ENCODE measurements at regions not wholly inside any gene's neighbourhood (a gene's known extent, or its start where the extent isn't known, plus 50 kb on each side); places are given as distances from the start of the nearest gene placed in this dataset.
A peak's percentile ranks its signal among the peaks of the same experiment; 100 is the strongest.

DNA sequence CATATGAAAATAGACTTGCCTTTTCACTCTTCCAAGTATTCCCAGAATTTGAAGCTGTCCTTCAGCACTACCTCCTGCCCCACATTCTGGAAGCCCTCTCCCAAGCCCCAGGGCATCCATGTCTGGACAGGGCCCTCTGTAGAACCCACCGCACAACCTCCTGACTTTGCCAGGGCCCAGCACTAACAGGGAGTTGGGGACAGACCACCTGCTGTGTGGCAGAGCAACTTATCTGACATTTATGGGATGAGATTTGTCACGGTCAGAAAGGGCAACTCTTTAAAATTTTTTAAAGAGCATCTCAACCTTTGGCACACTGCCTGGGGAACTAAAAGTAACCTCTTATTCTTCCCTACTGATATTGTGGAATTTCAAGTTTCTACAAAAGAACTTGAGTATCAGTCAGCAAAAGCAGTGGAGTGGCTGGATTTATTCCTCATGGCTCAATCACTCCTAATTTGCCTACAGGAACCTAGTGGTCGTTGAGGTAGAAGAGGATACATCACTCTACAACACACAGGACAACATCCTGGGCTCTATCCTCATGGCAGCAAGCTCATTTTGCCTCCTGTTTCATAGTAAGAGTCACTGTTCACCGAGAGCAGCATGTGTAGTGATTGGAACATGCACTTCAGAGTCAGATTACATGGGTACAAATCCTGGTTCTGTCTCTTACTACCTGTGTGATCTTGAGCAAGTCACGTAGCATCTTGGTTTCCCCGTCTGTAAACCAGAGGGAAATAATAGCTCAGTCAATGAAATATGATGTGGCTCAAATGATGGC, 285.3 kb downstream of the ENC1 start:
- no peak for DNase-seq (ENCODE audit: low read depth, low spot score)

DNA sequence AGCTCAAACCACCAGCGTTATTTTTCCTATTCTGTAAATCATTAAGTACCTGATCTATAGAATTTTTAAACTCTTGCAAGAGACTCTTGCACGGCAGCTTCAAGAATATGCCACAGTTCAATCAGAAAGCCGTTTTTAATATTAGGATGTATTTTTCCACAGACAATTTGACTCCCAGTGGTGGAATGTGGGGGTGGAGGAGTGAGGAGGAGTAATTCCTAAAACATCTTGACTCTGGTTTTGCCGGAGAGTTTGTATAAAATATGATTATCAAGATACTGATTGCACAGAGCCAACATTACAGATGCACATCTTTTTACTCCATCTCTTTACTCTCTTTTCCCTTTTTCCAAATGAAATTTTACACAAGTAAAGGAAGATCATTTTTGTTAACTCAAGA, 288.3 kb downstream of the ENC1 start:
- no peak for DNase-seq (ENCODE audit: low read depth, low spot score)

DNA sequence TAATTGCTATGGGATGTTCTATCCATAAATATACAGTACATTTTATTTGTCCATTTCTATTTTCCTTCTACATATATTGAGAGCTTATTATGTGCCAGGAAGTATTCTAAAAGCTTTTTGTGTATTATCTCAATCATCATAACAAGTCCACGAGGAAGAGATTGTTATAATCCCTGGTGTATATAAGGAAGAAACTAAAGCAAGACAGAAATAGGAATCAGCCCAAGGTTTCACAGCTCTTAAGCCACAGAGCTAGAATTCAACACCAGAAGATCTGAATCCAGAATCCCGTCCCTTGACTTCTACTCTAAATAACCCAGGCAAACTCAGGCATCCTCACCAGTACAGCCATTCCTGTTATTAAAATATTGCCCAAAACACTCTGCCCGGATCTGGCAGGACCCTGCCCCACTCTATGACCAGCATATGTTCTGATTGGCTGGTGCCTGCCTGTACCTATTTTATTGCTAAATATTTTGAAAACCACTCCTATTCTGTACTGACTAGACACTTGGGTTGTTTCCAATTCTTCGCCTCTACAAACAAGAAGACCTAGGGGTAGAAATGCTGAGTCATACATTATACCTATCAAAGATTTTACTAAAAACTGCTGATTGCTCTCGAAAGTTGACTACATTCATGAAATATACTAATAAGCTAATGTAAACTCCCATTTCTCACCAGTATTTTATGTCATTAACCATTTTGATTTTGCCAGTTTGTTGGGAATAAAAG, 297.4 kb downstream of the ENC1 start:
- no peak for DNase-seq (ENCODE audit: low read depth, low spot score)

DNA sequence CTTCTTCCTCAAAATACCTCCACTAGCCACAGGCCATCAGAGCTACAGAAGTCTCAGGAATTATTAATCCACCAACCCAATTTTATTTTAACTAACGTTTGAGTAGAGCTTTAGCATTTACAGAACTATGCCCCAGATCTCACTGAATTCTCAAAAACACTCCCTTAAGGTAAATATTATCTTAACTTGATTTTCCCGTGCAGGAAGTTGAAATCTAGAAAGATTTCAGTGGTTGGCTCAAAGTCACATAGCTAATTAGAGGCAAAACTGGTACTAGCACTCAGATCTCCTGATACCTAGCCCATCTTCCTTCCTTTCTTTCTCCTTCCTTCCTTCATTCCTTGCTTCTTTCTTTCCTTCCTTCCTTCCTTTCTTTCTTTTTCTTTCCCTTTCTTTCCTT, 298.3 kb downstream of the ENC1 start:
- no peak for DNase-seq (ENCODE audit: low read depth, low spot score)

DNA sequence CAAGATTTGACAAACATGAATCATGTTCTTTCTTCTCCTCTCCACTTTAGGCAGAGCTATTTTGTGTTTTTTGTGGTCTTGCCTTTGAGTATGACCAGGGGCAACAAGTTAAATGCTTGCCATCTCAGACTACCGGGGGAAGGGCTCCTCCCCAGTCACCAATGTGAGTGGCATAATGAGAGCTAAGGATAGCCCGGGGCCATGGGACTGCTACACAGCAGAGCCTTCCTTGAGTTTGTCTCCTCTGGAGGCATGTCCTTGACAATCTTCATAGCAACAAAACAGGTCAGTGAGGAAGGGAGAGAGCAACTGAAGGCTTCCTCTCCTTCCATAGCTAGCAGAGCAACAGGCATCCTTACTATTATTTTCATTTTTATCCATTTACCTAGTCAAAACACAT, 299.3 kb downstream of the ENC1 start:
- DNase-seq (ENCODE audit: low read depth, low spot score), result no peak

DNA sequence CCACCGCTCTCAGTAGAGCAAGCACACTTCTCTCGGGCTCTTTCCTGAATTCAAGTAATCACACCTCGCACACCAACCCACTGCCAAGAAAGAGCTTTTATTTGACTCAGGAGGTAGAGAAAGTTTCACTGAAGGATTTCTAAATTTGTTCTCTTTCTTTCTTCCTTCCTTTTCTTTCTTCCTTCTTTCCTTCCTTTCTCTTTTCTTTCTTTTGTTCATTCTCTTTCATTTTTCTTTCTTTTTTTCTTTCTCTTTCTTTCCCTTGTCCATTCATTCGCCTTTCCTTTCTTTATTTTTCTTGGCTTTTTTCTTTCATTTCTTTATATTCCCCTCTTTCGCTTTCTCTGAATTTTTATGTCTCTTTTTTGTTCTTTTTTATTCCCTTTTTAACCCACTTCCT, 300.1 kb downstream of the ENC1 start:
- no peak for DNase-seq (ENCODE audit: low read depth, low spot score)

DNA sequence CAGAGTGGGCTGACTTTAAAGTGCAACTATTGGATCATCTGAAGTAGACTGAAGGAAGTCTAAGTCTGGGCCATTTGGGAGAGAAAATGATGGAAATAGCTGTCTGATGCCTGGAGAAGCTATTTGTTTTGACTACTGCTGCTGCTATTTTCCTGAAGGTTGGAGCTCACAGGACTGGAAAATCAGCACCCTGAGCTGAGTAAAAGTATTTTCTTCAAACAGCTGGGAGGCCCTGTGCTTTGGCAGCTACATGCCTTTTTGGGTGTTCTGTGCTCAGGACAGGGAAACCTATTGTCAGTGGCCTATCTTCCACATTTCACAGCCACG, 302.6 kb downstream of the ENC1 start:
- no peak for DNase-seq (ENCODE audit: low read depth, low spot score)

DNA sequence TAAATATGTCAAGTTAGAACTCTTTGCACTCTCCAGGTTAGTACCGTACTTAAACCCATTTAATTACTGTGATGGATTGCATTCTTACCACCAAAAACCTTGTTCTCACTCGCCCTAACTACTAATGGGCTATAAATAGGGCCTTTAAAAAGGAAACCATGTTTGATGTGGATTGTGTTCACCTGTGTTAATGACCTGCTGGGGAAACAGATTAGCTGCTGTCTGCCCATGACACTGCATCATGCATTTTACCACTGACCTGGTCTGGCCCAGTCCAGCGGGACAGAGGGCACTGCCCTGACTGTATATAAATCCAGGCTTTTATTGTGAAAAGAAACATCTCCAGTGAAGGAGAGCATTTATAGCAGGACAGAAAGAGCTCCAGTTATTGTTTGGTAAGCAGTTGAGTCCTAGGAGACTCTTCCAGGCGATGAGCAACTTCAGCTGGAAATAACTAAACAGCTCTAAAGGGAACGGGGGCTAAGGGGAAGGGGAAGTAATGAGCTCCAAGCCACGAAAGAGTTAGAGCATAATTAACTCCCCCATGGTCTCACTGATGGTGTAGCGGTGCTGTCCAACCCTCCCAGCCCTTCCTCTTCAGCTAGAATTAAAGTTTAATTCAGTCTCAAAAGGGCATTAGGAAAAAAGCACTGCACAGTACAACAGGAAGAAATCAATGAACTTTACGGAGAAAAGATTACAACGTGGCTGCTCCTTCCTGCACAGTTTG, 303.1 kb downstream of the ENC1 start:
- no peak for DNase-seq (ENCODE audit: low read depth, low spot score)

DNA sequence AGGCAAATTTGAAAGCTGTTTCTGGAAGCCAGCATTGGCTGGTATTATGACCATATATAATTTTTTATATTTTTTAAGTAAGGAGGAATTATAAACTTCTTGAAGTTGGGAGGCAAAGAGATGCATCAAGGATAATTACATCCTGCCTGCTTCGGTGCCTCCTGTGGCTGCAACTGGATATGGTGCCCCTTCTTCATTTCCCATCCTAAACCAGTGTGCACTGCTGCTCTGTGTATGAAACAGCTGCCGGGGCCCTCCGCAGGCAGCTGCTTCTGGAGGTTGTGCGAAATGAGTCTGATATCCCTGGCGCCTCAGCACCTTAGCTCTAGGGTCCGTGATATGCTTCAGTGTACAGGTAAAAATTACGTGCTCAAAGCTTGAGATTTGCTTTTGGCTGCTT, 304.2 kb downstream of the ENC1 start:
- DNase-seq (ENCODE audit: low read depth, low spot score), result no peak

DNA sequence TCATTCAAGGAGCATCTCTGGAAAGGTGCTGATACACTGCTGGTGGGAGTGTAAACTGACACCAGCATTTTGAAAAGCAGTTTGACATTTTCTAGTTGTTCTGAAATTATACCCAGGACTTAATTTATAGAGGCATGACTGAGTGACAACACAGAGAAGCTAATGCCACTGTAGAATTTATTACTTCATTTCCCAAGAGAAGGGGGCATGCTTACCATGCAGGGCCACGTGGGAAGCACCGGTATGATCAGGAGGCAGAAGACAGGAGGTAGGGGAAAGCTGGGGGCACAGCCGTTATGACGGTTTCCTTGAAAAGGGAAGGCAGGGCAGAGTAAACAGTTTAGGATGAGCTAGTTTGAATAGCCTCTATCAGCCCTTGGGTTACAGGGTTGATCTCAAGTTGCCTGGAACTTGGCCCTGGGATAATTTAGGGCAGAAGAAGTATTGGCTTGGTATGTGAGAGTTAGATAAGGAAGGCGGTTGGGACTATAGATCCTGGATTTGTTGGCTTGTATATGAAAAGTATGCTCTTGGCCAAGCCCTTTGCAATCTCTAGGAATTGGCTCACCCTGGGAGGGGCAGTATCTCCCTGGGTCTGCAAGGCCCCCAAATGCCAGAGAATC, 305.7 kb downstream of the ENC1 start:
- DNase-seq (ENCODE audit: low read depth, low spot score), result no peak

DNA sequence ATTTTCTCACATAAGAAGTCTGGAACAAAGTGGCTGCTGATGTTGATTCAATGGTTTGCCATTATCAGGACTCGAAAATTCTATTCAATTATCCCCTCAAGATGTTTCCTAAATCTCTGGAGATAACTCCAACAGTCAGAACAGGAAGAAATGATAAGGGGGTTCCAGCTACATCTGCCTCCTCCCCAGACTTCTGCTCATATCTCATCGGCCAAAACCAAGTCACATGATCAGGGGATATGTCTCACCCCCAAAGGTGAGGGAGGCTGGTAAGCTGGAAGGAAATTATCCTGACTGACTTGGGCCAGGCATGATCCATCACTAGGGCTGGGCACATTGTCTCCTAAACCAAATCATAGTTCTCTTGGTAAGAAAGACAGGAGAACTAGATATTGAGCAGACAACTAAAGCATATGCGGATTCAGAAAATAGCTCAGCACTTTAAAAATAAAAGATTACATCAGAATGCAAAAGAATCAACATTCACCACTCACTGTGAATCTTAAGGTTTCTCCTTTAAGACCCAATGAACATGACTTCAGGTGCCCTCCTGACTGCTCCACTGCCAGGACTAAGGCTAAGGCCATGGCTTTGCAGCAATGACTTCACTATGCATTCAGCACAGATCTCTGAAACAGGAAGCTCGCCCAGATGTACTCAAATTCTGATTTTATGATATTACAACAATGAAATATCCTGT, 306.3 kb downstream of the ENC1 start:
- DNase-seq (ENCODE audit: low read depth, low spot score), result no peak

DNA sequence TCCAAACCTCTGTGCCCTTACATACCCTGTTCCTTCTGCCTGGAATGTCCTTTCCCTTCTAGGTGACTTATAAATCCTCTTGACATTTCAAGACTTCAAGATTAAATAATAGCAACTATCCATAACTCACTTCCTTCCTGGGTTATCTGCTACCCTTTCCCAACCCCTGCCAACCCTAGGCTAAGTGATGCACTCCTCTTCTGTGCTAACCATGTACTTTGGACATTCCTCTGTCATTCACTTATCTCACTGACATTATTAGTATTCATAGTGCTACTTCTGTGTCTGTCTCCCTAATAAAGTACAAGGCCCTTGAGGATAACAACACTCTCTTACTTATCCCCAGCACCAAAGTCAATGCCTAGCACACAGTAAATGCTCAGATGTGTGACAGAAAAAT, 307.1 kb downstream of the ENC1 start:
- no peak for DNase-seq (ENCODE audit: low read depth, low spot score)

DNA sequence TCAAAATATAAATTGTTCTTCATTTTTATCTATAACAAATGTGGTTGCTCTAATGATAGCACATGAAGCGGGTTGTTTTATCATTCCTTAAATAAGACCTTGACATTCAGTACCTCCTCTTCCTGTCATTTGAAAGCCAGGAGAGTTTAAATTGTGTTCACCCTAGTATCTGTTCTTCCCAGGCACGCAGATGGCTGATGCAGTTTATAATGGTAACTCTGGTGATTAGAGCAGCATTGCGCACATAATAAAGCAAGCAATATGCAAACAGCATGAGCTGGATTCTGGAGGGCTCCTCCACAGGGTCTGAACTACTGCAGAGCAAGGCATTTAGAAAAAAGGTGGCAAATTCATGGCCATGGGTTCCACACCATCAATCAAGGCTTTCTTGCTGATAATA, 307.8 kb downstream of the ENC1 start:
- DNase-seq (ENCODE audit: low read depth, low spot score), result no peak

DNA sequence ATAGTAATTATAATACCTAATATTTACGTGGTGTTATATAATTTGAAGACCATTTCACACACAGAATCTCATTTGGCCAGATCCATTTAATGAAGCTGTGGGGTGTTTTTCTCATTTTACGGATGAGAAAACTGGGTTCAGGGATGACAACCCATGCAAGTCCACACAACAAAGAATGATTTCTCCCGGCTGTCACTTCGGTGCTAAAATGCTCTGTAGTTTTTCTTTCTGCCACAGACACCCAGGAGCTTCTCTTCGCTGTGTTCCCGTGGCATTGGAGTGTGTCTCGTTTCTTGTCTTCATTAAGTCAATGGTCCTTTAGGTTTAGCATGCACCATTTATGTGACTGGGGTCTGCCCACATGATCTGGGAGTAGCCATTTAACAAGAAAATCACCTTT, 308.5 kb downstream of the ENC1 start:
- no peak for DNase-seq (ENCODE audit: low read depth, low spot score)

DNA sequence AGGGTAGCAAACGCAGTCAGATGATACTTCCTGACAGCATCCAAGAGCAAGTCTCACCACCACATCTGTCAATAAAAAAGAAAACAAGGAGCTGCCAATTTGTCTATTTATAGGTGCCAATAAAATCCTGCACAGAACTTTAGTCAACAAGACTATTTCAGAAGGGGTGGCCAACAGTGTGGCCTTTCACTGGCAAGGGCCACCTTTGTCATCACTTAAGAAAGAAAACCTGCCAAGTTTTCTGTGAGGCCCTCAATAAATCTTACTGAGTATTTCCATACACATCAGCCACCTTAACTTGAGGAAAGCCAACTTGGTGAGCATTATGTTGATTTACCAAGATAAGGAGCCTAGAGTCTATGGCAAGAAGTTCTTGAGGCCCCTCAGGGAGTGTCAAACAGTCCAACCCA, 312.3 kb downstream of the ENC1 start:
- no peak for DNase-seq (ENCODE audit: low read depth, low spot score)

DNA sequence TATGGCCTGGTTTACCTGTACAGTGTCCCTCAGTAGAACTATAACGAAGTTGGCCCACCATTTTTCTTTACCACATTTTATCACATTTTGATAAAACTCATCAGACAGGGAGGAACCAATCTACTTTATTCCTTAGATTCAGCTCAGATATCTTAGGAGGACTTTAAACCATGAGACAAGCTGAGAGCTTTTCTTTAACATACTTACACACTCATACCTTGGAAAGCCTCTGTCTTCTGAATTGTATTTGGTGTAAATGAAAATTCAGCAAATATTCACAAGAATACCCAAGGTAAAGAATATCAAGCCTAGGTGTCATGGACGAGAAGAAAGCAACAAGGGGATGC, 313.2 kb downstream of the ENC1 start:
- no peak for DNase-seq (ENCODE audit: low read depth, low spot score)

DNA sequence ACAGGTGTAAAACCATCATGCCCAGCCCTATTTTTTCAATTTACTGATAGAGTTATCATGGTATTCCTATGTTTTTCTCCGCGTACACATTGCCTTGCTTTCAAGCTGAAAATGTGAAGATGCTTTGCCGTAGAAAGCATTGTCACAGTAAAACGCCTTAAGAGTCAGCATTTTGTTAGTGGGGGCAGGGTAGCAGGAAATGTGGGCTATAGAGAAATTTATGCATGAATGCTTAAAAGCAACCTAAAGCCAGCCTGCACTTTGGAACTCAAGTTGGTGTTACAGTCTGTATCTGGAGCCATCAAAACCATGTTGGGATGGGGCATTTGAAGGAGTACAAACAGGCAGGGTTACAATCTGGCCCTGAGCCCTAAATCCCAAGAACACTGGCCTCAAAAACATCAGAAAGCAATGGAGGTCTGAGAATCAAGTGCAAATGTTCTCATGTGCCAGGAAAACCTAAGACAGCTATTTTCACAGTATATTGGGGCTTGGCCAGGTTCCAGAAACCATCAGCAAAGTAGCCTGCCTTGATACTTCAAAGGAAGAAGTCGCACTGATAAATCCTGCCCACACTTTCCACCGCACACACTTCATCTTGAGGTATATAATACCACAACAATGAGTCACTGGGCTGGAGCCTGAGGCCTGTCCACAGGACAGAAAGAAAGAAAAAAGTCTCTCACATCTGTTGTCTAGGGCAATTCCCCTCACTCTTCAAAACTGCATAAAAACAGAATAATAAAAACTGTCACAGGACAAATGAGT, 313.8 kb downstream of the ENC1 start:
- peak; percentile 88 for DNase-seq (ENCODE audit: low read depth, low spot score)

DNA sequence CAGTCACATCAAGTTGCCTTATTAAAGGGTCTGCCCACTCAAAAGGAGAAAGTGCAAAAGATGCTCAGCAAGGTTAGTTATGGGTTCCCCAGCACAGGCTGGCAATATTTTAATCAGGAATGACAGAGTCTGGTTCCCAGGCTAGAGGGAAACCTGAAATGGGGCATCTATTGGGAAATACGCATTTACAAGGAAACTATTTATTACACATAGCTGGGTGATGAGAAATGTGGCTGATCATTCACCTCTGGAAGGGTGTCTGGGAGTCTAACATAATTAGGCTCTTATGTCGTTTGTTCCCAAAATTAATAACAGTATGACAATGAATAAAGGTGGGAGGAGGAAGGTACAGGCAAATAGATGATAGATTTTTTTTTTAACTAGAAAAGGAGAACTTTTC, 314.7 kb downstream of the ENC1 start:
- no peak for DNase-seq (ENCODE audit: low read depth, low spot score)

DNA sequence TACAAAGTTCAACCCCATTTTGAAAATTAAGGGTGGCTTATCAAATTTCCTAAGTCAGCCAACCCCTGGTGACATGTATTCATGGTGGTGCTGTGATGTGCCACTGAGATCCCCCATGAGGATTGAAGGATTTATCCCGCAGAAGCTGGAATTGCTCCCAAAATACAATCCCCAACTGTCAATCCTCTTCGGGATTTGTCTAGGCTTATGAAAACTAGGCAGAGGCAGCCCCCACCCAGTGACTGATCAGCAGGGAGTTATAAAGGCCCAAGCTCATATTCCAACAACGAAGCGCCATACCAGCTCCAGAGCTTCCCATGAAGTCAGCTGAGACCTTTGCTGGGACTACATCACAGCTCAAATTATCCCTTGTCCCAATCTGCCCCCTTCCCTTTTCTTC, 316.0 kb downstream of the ENC1 start:
- DNase-seq (ENCODE audit: low read depth, low spot score), result no peak

DNA sequence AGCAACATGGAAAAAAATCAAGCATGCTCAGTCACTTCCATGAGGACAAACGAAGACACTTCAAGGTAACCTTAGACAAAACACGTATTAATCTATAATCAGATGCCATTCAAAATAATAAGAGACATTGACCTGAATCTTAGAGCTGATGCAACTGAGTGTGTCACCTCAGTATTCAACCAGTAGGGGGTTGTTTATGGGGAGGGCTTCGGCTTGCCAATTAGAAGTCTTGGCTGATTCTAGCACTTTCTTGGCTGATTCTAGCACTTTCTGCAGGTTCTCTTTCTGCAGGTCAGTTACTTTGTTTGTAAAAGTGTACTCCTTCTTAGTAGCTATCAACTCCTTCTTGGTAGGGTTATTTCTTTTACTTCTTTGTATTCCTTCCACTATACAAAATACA, 317.6 kb downstream of the ENC1 start:
- DNase-seq (ENCODE audit: low read depth, low spot score), result no peak

DNA sequence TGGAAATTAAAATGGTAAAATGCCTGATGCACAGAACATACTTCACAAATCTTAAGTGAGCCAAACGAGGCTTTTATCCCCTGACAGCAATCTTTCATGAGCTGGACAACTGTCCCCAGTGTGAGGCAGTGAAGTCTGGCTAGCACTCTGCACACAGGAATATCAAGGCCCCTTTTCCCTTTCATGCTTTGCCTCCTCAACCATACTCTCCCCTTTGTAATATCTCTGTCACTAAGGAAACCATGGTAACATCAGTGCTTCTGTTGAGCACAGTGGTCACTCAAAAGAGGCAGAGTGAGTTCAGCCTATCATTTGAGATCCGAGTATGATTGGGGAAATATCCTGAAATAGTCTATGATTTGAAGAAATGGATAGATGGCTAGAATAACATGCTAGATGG, 318.3 kb downstream of the ENC1 start:
- DNase-seq (ENCODE audit: low read depth, low spot score), result no peak

Data from smooth muscle cell of the brain vasculature (primary cell).